HUES6 (cell line): ENCODE measurements at regions not wholly inside any gene's neighbourhood (a gene's known extent, or its start where the extent isn't known, plus 50 kb on each side); places are given as distances from the start of the nearest gene placed in this dataset.

Experiments used
- H3K27ac ChIP-seq: 2 replicates; pipeline ENCODE4 v1.7.0; 2013; ENCODE audit warnings: low read depth, mild to moderate bottlenecking, low read length, inconsistent platforms
- H3K27me3 ChIP-seq: 2 replicates; pipeline ENCODE4 v1.6.1; 2013; ENCODE audit warnings: low read length; ENCODE audit not compliant: control insufficient read depth, insufficient read depth
- H3K36me3 ChIP-seq: 2 replicates; pipeline ENCODE4 v1.6.1; 2013; ENCODE audit warnings: low read length; ENCODE audit not compliant: control insufficient read depth, insufficient read depth
- H3K4me1 ChIP-seq: 2 replicates; pipeline ENCODE4 v1.6.1; 2013; ENCODE audit warnings: low read length; ENCODE audit not compliant: control insufficient read depth, insufficient read depth
- H3K4me3 ChIP-seq: 2 replicates; pipeline ENCODE4 v1.5.1; 2013; ENCODE audit warnings: low read depth, low read length
- H3K9ac ChIP-seq: one replicate; pipeline ENCODE4 v1.6.1; 2013; ENCODE audit warnings: mild to moderate bottlenecking, low read length
- H3K9me3 ChIP-seq: 2 replicates; pipeline ENCODE4 v1.6.1; 2013; ENCODE audit warnings: low read depth, low read length; ENCODE audit not compliant: control insufficient read depth, insufficient read depth

DNA sequence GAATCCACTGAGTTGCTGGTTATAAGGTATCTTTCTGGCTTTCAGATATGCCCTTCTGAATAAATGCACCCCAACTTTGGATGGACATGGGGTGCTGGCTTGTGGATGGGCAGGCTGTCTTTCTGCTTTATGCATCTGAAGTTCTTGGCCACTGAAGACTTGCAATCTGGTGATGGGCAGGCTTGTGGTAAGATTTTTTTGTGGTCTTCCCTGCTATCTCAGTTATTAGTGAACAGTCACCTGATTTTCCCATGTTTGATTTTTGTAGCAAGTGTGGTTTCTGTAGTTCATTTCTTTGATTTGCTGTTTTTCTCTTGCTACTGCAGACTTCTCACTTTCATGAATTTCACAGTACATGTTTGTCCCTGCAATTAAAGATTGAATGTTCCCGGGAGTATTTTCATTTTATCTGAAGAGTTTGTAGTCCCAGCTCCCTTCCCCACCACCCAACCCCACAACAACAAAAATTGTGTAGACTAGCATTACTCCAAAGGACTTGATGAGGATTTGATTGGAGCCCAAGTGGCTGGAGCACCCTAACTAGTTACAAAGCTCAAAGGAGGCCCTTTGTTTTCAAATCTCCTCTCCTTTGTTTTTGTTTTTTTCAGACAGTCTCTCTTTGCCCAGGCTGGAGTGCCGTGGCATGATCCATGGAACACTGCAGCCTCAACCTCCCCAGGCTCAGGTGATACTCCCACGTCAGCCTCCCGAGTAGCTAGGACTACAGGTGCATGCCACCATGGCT lies 63.6 kb upstream of the MGAT5 start:
- Histone ChIP-seq H3K9me3 (0 out of 2 replicates have a peak, but pooled peaks cover 5% of the 10 kb centered on the region), H3K27ac (no peak overlapping the region), H3K9ac (no peak overlapping the region), H3K4me1 (no peaks in the 10 kb centered on the region), H3K27me3 (no peaks in the 10 kb centered on the region), H3K4me3 (no peak overlapping the region), H3K36me3 (no peaks in the 10 kb centered on the region)

DNA sequence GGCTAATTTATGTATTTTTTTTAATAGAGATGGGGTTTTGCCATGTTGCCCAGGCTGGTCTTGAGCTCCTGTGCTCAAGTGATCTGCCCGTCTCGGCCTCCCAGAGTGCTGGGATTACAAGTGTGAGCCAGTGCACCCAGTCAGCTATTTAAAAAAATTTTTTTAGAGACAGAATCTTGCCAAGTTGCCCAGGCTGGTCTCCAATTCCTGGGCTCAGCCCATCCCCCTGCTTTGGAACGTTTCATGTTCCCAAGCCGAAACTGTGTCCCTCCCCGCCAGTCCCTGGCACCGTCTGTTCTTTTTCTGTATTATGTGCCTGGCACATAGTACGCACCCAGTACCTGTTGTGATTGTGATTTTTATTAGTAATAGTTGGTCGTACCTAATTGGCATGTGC lies 63.1 kb upstream of the MGAT5 start:
- Histone ChIP-seq H3K27ac (no peak overlapping the region), H3K4me1 (no peaks in the 10 kb centered on the region), H3K27me3 (no peaks in the 10 kb centered on the region), H3K9ac (no peak overlapping the region), H3K4me3 (no peak overlapping the region), H3K9me3 (0 out of 2 replicates have a peak, but pooled peaks cover 5% of the 10 kb centered on the region), H3K36me3 (no peaks in the 10 kb centered on the region)

DNA sequence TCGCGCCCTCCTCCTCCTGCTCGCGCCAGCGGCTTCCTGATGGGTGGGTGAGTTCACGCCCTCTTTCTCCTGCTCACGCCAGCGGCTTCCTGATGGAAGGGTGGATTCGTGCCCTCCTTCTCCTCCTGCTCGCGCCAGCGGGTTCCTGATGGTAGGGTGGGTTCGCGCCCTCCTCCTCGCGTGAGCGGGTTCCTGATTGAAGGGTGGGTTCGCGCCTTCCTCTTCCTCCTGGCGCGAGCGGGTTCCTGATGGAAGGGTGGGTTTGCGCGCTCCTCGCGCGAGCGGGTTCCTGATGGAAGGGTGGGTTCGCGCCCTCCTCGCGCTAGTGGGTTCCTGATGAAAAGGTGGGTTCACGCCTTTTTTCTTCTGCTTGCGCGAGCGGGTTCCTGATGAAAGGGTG lies 62.0 kb upstream of the MGAT5 start:
- Histone ChIP-seq H3K4me1 (no peaks in the 10 kb centered on the region), H3K4me3 (no peak overlapping the region), H3K36me3 (no peaks in the 10 kb centered on the region), H3K9ac (no peak overlapping the region), H3K9me3 (0 out of 2 replicates have a peak, but pooled peaks cover 5% of the 10 kb centered on the region), H3K27ac (no peak overlapping the region), H3K27me3 (no peaks in the 10 kb centered on the region)

DNA sequence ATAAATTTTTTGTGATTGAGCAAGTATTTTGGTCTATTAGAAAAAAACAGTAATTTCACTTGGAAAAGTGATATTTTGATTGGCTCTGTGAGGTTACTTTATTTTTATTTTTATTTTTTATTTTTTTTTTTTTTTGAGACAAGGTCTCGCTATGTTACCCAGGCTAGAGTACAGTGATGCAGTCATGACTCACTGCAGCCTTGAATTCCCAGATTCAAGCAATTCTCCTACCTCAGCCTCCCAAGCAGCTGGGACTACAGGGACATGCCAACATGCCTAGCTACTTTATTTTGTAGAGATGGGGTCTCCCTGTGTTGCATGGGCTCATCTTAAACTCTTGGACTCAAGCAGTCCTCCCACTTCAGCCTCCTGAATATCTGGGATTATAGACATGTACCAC lies 60.9 kb upstream of the MGAT5 start:
- Histone ChIP-seq H3K4me3 (no peak overlapping the region), H3K27ac (no peak overlapping the region), H3K9me3 (0 out of 2 replicates have a peak, but pooled peaks cover 5% of the 10 kb centered on the region), H3K27me3 (no peaks in the 10 kb centered on the region), H3K36me3 (no peaks in the 10 kb centered on the region), H3K4me1 (no peaks in the 10 kb centered on the region), H3K9ac (no peak overlapping the region)

DNA sequence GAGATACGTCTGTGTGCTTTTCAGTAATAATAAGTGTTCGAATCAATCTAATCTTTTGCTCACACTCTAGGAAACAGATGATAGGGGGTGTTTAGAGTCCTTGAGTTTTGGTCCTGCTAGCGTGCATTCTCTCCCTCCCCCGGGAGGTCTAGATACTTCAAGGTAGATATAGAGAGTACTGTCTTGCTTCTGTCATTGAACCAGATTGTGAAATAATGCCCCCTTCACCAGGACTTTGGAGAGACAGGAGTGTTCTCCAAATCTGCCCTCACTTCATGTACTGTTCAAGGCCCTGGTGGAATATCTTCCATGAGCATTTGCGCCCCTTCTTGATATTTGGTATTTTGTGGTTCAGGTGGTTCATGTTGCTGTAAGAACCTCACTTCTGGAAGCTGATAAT lies 59.4 kb upstream of the MGAT5 start:
- H3K36me3 ChIP-seq = no peaks in the 10 kb centered on the region
- H3K9me3 ChIP-seq = 0 out of 2 replicates have a peak, but pooled peaks cover 5% of the 10 kb centered on the region
- peaks cover 13% of the 10 kb centered on the region; the same call in 1 of the 2 replicates for H3K4me1 ChIP-seq
- H3K4me3 ChIP-seq = no peak overlapping the region
- no peak overlapping the region for H3K27ac ChIP-seq
- H3K9ac ChIP-seq = no peak overlapping the region
- no peaks in the 10 kb centered on the region for H3K27me3 ChIP-seq

DNA sequence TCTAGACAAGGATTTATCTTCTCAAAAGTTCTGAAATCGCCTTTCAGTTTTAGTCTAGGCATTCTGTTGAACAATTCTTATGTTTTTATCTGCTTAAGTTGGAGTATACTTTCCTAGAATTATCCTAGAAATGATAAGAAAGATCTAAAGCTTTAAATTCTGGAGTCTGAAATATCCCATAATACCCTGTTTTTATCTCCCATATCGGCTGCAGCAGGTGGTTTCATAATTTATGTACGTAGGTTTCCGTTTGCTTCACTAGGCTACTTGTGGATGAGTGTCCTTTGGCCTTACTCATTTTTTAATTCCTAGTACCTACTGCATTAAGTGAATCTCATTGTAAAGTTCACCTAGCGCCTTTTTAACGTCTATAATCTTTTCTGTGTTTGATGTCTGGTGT lies 58.5 kb upstream of the MGAT5 start:
- Histone ChIP-seq H3K27me3 (no peaks in the 10 kb centered on the region), H3K27ac (no peak overlapping the region), H3K9me3 (0 out of 2 replicates have a peak, but pooled peaks cover 5% of the 10 kb centered on the region), H3K4me1 (peaks cover 16% of the 10 kb centered on the region; the same call in 1 of the 2 replicates), H3K9ac (no peak overlapping the region), H3K36me3 (no peaks in the 10 kb centered on the region), H3K4me3 (no peak overlapping the region)

DNA sequence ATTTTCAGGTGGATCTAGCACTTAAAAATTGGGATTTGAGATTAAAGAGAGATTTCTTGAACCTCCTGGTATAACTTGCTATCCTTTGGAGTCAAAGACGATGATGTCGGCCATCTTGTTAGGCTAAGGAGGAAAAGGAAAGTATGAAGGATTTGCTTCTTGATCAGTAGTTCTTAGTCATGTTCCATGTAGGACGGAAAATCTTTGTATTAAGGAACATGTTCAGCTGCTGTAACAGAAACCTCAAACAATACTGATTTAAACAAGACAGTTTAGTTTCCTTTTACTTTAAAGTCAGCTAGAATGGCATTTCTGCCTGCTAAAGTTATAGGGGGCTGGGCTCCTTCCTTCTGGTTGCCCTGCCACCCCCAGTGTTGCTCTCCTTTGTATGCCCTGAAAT lies 56.4 kb upstream of the MGAT5 start:
- Histone ChIP-seq H3K9me3 (no peaks in the 10 kb centered on the region), H3K27ac (no peak overlapping the region), H3K9ac (no peak overlapping the region), H3K4me1 (peaks cover 31% of the 10 kb centered on the region), H3K27me3 (no peaks in the 10 kb centered on the region), H3K36me3 (no peaks in the 10 kb centered on the region), H3K4me3 (no peak overlapping the region)

DNA sequence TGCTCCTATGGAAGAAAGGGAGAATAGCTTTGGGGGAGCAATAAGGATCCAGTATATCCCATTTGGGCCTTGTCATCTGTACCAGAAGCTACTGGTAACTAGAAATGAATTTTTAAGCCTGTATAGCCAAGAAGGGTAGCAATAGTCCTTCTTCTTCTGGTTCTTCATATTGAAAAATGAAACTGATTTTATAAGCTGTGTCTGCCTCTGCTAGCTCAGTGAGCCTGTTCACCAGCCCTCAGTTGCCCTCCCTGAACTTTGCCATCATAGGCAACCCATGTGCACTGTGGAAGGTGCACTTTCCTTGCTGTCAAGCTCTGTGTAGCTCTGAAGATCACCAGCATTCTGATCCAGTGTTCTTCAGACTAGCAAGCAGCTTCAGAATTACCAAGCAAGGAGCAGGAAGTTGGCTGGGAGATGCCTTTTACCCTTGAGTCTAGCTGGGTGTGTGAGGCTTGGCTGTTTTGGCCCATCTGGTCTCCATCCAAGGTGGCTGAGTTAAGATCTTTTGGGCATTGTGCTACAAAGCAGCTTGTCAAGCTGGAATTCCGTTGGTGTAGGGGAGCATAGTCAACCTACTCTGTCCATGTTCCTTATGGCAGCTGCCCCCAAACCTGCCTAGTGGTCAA lies 55.8 kb upstream of the MGAT5 start:
- no peaks in the 10 kb centered on the region for H3K36me3 ChIP-seq
- peaks cover 38% of the 10 kb centered on the region for H3K4me1 ChIP-seq
- H3K9me3 ChIP-seq = no peaks in the 10 kb centered on the region
- no peaks in the 10 kb centered on the region for H3K27me3 ChIP-seq
- no peak overlapping the region for H3K4me3 ChIP-seq
- H3K27ac ChIP-seq = no peak overlapping the region
- H3K9ac ChIP-seq = no peak overlapping the region

DNA sequence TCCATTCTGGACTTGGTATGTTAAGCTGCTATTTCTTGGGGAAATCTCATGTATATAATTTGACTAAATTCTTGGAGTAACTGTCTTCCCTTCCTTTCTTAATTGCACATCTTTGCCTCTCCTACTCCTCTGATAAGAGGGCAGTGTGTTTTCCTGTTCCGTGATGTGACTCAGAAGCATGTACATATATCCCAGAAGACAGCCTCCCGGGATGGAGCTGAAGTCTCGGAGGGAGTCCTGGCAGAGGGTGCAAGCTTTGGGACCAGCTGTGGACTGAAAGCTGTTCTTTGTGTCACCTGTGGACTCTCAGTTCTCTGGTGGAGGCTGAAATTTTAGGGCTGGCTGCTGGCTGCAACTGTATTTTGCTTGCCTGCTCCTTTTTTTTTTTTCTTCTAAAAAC lies 54.7 kb upstream of the MGAT5 start:
- Histone ChIP-seq H3K27me3 (no peaks in the 10 kb centered on the region), H3K27ac (no peak overlapping the region), H3K4me3 (no peak overlapping the region), H3K36me3 (no peaks in the 10 kb centered on the region), H3K4me1 (peaks cover 41% of the 10 kb centered on the region), H3K9ac (no peak overlapping the region), H3K9me3 (no peaks in the 10 kb centered on the region)

DNA sequence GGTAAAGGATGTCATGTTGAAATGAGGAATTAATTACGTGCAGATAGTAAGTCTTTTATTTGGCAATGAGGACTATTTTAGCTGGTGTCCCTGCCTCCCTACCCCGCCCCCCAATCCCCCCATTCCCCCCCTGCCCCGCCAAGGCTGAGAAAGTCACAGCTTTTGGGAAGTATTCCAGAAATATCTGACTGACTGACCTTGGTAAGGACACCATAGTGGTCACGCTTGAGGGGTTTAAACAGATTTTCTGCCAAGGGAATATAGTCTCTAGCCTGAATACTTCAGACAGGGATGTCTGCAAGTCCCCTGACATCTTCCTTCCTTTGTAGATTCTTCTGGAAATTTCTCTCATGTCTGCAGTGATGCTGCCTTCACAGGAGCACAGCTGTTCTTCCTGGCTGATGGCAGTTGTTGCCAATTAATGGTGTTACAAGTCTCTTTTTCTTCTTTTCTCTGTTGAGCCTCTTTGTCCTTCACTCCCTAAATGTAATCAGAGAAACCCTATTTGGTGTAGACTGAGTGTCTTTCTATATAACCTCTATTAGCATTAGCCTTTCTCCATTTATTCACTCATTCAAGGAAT lies 53.7 kb upstream of the MGAT5 start:
- Histone ChIP-seq H3K9me3 (no peaks in the 10 kb centered on the region), H3K4me1 (peaks cover 44% of the 10 kb centered on the region), H3K36me3 (no peaks in the 10 kb centered on the region), H3K27ac (no peak overlapping the region), H3K4me3 (no peak overlapping the region), H3K27me3 (no peaks in the 10 kb centered on the region), H3K9ac (no peak overlapping the region)

DNA sequence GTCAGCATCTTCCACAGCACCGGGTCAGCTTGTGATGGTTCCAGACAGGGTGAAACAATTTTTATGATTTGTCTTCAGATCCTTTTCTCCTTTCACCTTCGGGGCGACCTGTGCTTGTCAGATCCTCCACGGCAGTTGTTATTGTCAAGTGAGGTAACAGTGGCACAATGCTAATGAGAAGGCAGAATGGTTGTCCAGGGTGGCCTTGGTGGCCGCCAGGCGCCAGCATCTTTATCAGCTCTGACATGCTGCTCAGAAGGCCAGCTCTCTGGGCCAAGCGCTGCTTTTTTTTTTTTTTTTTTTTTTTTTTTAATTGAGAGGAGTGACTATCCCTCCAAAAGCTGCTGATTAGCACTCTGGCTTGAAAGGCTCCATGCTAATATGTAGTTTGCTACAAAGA lies 52.3 kb upstream of the MGAT5 start:
- H3K4me3 ChIP-seq = no peak overlapping the region

More for the DNA sequence above, 52.3 kb upstream of the MGAT5 start:
- Histone ChIP-seq H3K9ac (no peak overlapping the region), H3K36me3 (no peaks in the 10 kb centered on the region), H3K27ac (no peak overlapping the region), H3K9me3 (no peaks in the 10 kb centered on the region), H3K27me3 (no peaks in the 10 kb centered on the region), H3K4me1 (peaks cover 58% of the 10 kb centered on the region)
